Activated CD4-positive, alpha-beta T cell treated with anti-CD3 and anti-CD28 coated beads, Interleukin-2, Interleukin-6, amounts not matched to agents 100 ng/mL and 50 ng/mL, durations not matched to agents 16 hours and 8 hours (primary cell): ENCODE measurements at regions not wholly inside any gene's neighbourhood (a gene's known extent, or its start where the extent isn't known, plus 50 kb on each side); places are given as distances from the start of the nearest gene placed in this dataset.
"Not testable (repeated sequence)": the region's sequence is repeated elsewhere in the genome, so short reads cannot be mapped to it uniquely, and the experiment has no call there.

ENCODE experiments used
- DNase-seq: peaks from one replicate; pipeline ENCODE4 v3.0.0-alpha.2; 2020

DNA sequence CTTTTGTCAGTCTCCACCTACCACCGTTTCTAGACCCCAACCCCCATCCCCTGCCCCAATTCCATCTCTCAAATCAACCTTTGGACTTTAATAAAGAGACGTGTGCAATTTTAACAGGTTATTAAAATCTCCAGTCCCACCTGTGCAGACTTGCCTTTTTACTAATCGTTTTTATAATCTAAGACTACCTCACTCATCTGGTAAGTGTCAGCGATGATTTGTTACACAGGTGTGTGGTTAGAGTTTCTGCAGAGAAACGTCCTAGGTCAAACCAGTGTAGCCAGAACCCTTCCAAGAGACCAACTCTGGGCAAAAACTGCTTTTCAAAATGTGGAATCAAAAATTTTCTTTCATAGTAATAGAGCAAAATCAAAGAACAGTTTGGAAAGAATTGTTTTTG, 60.4 kb upstream of the PELI2 start:
- DNase-seq = no peak

DNA sequence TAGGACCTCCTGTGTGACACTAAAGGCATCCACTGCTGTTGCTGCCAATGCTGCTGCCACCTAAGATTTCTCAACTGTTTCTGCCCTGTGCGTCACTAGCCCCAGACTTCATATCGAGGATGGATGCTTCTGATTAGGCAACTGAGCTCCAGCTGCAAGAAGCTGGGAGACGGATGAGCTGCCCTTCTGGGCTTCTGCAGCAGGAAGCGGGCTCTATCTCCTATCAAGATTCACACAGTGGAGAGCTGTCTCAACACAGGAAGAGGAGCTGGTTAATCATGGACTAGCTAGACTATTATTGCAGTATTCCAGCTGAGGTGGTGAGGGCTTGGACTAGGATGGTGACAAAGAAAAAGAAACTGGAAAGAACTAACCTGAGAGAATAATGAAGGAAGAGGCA, 59.2 kb upstream of the PELI2 start:
- no peak for DNase-seq

DNA sequence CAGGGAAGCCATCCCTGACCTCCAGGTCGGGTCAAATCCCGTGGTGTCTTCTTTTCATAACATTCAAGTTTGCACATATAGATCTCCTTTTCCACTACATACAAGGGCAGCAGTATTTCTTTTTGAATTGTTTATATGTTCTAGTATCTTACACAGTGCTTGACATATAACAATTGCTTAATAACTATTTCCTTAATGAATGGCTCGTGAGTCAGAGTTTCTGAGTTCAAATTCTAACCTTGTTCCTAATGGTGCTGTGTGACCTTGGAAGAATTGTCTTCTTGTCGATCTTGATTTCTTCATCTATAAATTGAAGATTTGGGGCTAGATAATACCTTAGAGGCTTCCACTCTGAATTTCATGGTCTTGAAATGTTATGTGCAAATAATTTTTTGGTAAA, 57.2 kb upstream of the PELI2 start:
- DNase-seq = no peak

DNA sequence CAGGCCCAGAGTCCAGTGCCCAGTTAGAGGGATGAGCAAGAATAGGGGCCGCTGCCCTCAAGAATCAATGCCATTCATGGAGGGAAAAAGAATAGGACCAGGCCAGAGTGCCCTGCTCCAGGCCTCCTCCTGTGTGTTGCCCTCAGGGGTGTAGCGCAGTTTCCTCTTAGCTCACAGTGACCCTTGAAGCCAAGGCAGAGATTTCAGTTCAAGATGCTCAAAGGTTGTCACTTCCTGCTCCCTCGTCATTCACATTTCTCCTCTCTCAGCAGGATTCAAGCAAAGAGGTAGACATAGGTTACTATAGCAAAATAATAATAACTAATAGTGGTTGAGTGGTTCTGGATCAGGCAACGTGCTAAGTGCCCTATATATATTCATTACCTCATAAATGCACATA, 55.1 kb upstream of the PELI2 start:
- no peak for DNase-seq

DNA sequence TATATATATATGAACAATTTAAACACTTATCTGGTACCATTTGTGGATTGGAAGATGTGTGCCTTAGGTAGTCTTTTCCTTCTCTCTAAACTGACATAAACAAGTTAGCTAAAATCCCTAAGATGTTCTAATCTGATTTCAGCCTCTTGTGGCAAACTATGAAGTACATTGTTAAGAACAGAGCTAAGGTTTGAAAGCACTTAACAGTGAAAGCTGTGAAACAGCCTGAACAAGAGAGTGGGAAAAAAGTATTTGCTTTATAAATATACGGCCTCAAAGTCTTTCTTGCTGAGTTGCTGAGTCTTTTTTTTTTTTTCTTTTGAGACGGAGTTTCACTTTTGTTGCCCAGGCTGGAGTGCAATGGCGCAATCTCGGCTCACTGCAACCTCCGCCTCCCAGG, 53.7 kb upstream of the PELI2 start:
- DNase-seq = no peak

DNA sequence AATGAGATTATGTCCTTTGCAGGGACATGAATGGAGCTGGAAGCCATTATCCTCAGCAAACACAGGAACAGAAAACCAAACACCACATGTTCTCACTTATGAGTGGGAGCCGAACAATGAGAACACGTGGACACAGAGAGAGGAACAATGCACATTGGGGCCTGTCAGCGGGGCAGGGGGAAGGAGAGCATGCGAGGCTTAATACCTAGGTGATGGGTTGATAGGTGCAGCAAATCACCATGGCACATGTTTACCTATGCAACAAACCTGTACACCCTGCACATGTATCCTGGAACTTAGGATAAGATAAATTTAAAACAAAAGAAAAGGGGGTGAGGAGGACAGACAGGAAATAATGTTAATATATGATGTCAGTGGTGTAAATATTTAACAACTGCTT, 53.0 kb upstream of the PELI2 start:
- not testable (repeated sequence) for DNase-seq

DNA sequence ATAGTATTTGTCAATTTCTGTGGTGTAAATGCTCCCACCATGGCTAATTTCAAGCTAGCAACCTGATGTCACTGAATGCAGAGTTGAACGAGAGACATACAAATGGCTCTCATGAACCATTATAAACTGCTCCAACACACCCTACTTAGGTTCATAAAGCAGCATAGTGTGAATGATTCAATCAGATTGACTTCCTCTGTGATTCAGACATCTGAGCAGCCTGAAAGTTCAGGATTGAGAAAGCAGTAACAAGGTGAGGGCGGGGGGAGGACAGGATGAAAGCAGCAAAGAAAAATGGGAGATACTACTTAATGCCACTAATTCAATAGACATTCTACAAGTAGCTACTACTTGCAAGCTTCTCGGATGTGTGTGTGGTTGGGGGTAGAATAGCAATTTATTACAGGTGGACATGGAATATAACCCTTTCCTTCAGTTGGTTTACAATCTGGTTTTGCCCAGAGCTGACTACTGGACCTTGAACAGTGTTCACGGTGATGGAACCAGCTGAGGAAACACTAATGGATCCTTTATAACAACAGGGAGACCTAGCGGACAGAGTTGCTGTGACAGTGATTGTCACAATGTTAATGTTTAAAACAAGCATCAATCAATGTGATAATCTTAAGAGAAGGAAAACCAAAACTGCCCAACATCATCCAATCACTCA, 52.5 kb upstream of the PELI2 start:
- no peak for DNase-seq
